SK-N-SH treated with all-trans-retinoic acid at 6 μM for 48 hours (cell line): ENCODE measurements at regions not wholly inside any gene's neighbourhood (a gene's known extent, or its start where the extent isn't known, plus 50 kb on each side); places are given as distances from the start of the nearest gene placed in this dataset.

Source experiments
- ATAC-seq: fragments of 200-7000 bp; cut with Tn5 transposase; 3 replicates; pipeline ENCODE4 v1.9.1; 2020; ENCODE audit warnings: mild to moderate bottlenecking, moderate library complexity
- ARNTL ChIP-seq: fragments of 450-650 bp; formaldehyde crosslinking; IDR thresholded peaks from 2 replicates; pipeline ENCODE4 v1.5.0; 2020; ENCODE audit warnings: low read depth, mild to moderate bottlenecking, moderate library complexity, borderline replicate concordance
- BACH2 ChIP-seq: fragments of 250-450 bp; sonication (Bioruptor Pico); IDR thresholded peaks from 2 replicates; pipeline ENCODE4 v1.9.0; 2021; ENCODE audit warnings: mild to moderate bottlenecking, borderline replicate concordance
- CSDC2 ChIP-seq: fragments of 250-450 bp; sonication (Bioruptor Pico); IDR thresholded peaks from 2 replicates; pipeline ENCODE4 v1.5.0; 2020; ENCODE audit warnings: mild to moderate bottlenecking, moderate library complexity
- ESRRG ChIP-seq: fragments of 250-450 bp; sonication (Bioruptor Pico); IDR thresholded peaks from 2 replicates; pipeline ENCODE4 v1.6.1; 2021; ENCODE audit warnings: mild to moderate bottlenecking
- ISL1 ChIP-seq: fragments of 250-450 bp; sonication (Bioruptor Pico); IDR thresholded peaks from 2 replicates; pipeline ENCODE4 v2.1.2; 2022; ENCODE audit warnings: mild to moderate bottlenecking, moderate library complexity
- OSR1 ChIP-seq: fragments of 250-450 bp; sonication (Bioruptor Pico); IDR thresholded peaks from 2 replicates; pipeline ENCODE4 v1.8.0; 2022; ENCODE audit warnings: moderate library complexity, mild to moderate bottlenecking, inconsistent platforms
- PPARA ChIP-seq: fragments of 250-450 bp; sonication (Bioruptor Pico); IDR thresholded peaks from 2 replicates; pipeline ENCODE4 v1.5.0; 2020; ENCODE audit warnings: mild to moderate bottlenecking, borderline replicate concordance
- RARB ChIP-seq: fragments of 250-450 bp; sonication (Bioruptor Pico); IDR thresholded peaks from 2 replicates; pipeline ENCODE4 v1.8.0; 2021; ENCODE audit warnings: mild to moderate bottlenecking, moderate library complexity
- SNAI2 ChIP-seq: fragments of 250-450 bp; sonication (Bioruptor Pico); IDR thresholded peaks from 2 replicates; pipeline ENCODE4 v1.5.0; 2020; ENCODE audit warnings: mild to moderate bottlenecking, moderate library complexity
- TCF4 ChIP-seq: fragments of 250-450 bp; sonication (Bioruptor Pico); IDR thresholded peaks from 2 replicates; pipeline ENCODE4 v1.8.0; 2021; ENCODE audit warnings: mild to moderate bottlenecking, moderate library complexity, borderline replicate concordance
- TOX ChIP-seq: fragments of 250-450 bp; sonication (Bioruptor Pico); IDR thresholded peaks from 2 replicates; pipeline ENCODE4 v1.8.0; 2021; ENCODE audit warnings: mild to moderate bottlenecking, moderate library complexity, borderline replicate concordance
- ZC3H10 ChIP-seq: fragments of 250-450 bp; sonication (Bioruptor Pico); IDR thresholded peaks from 2 replicates; pipeline ENCODE4 v1.5.1; 2021; ENCODE audit warnings: mild to moderate bottlenecking, moderate library complexity
- ZFP3 ChIP-seq: fragments of 250-450 bp; sonication (Bioruptor Pico); IDR thresholded peaks from 2 replicates; pipeline ENCODE4 v1.5.0; 2020; ENCODE audit warnings: mild to moderate bottlenecking, moderate library complexity
- ZFP30 ChIP-seq: fragments of 450-650 bp; formaldehyde crosslinking; IDR thresholded peaks from 2 replicates; pipeline ENCODE4 v1.5.0; 2022; ENCODE audit warnings: mild to moderate bottlenecking, moderate library complexity
- ZNF8 ChIP-seq: fragments of 450-650 bp; formaldehyde crosslinking; IDR thresholded peaks from 2 replicates; pipeline ENCODE4 v1.5.0; 2020; ENCODE audit warnings: mild to moderate bottlenecking, moderate library complexity
- TF ChIP-seq, protein P1 (sequence below): fragments of 250-450 bp; sonication (Bioruptor Pico); IDR thresholded peaks from 2 replicates; pipeline ENCODE4 v1.5.0; 2020; ENCODE audit warnings: mild to moderate bottlenecking, moderate library complexity
- TF ChIP-seq, protein P2 (sequence below): fragments of 250-450 bp; sonication (Bioruptor Pico); IDR thresholded peaks from 2 replicates; pipeline ENCODE4 v1.8.0; 2020; ENCODE audit warnings: mild to moderate bottlenecking, moderate library complexity, borderline replicate concordance
- TF ChIP-seq, protein P3 (sequence below): fragments of 250-450 bp; sonication (Bioruptor Pico); IDR thresholded peaks from 2 replicates; pipeline ENCODE4 v1.5.1; 2020; ENCODE audit warnings: low read depth, mild to moderate bottlenecking, moderate library complexity
- TF ChIP-seq, protein P4 (sequence below): fragments of 250-450 bp; sonication (Bioruptor Pico); IDR thresholded peaks from 2 replicates; pipeline ENCODE4 v1.8.0; 2021; ENCODE audit warnings: low read depth, mild to moderate bottlenecking, moderate library complexity, borderline replicate concordance

DNA sequence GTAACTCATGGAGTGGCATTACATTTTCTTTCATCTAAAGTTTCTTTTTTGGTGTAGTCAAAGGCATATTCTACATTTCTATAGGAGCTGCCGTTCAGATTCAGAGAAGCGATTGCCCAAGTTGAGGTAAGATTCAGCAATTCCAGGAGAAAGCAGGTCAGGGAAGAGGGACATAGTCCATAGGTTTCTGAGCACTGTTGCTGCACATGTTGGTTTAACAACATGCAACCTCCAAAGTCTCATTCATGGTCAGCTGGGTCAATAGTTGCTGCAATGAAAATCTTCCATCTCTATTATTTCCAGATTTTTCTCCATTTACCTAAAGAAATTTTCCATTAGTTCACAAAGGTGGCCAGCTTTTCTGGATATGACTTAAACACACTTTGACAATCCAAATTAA lies 682.3 kb upstream of the MAN1A1 start:
- TF ChIP-seq, protein P1, sequence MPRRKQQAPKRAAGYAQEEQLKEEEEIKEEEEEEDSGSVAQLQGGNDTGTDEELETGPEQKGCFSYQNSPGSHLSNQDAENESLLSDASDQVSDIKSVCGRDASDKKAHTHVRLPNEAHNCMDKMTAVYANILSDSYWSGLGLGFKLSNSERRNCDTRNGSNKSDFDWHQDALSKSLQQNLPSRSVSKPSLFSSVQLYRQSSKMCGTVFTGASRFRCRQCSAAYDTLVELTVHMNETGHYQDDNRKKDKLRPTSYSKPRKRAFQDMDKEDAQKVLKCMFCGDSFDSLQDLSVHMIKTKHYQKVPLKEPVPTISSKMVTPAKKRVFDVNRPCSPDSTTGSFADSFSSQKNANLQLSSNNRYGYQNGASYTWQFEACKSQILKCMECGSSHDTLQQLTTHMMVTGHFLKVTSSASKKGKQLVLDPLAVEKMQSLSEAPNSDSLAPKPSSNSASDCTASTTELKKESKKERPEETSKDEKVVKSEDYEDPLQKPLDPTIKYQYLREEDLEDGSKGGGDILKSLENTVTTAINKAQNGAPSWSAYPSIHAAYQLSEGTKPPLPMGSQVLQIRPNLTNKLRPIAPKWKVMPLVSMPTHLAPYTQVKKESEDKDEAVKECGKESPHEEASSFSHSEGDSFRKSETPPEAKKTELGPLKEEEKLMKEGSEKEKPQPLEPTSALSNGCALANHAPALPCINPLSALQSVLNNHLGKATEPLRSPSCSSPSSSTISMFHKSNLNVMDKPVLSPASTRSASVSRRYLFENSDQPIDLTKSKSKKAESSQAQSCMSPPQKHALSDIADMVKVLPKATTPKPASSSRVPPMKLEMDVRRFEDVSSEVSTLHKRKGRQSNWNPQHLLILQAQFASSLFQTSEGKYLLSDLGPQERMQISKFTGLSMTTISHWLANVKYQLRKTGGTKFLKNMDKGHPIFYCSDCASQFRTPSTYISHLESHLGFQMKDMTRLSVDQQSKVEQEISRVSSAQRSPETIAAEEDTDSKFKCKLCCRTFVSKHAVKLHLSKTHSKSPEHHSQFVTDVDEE (CRISPR knock-in tag): no peak
- TF ChIP-seq, protein P2, sequence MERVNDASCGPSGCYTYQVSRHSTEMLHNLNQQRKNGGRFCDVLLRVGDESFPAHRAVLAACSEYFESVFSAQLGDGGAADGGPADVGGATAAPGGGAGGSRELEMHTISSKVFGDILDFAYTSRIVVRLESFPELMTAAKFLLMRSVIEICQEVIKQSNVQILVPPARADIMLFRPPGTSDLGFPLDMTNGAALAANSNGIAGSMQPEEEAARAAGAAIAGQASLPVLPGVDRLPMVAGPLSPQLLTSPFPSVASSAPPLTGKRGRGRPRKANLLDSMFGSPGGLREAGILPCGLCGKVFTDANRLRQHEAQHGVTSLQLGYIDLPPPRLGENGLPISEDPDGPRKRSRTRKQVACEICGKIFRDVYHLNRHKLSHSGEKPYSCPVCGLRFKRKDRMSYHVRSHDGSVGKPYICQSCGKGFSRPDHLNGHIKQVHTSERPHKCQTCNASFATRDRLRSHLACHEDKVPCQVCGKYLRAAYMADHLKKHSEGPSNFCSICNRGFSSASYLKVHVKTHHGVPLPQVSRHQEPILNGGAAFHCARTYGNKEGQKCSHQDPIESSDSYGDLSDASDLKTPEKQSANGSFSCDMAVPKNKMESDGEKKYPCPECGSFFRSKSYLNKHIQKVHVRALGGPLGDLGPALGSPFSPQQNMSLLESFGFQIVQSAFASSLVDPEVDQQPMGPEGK (CRISPR knock-in tag): no peak
- TF ChIP-seq SNAI2 (CRISPR knock-in tag) (no peak), TOX (no peak)
- no peak for ATAC-seq

DNA sequence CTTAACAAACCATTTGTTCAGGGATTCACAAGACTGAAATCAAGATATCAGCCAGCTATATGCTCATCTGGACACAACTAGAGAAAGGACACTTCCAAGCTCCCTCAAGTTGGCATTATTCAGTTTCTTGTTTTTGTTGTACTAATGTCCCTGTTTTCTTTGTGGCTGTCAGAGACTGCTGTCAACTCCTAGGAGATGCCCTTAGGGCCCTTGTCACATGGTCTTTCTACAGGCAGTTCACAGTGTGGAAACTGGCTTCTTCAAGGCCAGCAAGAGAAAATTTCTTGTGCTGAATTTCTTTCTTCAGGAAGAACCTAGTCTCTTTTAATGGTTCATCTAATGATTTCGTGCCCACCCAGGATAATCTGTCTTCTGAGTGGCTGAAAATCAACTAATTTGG lies 677.2 kb upstream of the MAN1A1 start:
- no peak for ATAC-seq

DNA sequence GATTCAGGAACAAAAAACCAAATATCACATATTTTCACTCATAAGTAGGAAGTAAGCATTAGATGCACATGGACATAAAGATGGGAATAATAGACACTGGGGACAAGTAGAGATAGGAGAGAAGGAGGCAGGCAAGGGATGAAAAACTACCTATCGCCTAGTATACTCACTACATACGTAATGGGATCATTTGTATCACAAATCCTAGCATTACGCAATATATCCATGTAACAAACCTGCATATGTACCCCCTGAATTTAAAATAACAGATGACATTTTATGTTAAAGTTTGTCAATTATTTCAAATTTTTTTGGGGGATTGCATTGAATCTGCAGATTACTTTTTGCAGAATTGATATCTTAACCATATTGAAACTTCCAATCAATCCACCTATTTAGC lies 660.5 kb upstream of the MAN1A1 start:
- TF ChIP-seq, protein P3, sequence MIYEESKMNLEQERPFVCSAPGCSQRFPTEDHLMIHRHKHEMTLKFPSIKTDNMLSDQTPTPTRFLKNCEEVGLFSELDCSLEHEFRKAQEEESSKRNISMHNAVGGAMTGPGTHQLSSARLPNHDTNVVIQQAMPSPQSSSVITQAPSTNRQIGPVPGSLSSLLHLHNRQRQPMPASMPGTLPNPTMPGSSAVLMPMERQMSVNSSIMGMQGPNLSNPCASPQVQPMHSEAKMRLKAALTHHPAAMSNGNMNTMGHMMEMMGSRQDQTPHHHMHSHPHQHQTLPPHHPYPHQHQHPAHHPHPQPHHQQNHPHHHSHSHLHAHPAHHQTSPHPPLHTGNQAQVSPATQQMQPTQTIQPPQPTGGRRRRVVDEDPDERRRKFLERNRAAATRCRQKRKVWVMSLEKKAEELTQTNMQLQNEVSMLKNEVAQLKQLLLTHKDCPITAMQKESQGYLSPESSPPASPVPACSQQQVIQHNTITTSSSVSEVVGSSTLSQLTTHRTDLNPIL (CRISPR knock-in tag): no peak
- TF ChIP-seq OSR1 (no peak), ARNTL (no peak), ZFP3 (CRISPR knock-in tag) (no peak), ZNF8 (no peak), CSDC2 (CRISPR knock-in tag) (no peak), PPARA (CRISPR knock-in tag) (no peak), TOX (no peak), BACH2 (CRISPR knock-in tag) (no peak), ESRRG (CRISPR knock-in tag) (no peak), ZFP30 (no peak), ISL1 (CRISPR knock-in tag) (no peak), ZC3H10 (CRISPR knock-in tag) (no peak)
- TF ChIP-seq, protein P1 (CRISPR knock-in tag): no peak
- TF ChIP-seq, protein P4, sequence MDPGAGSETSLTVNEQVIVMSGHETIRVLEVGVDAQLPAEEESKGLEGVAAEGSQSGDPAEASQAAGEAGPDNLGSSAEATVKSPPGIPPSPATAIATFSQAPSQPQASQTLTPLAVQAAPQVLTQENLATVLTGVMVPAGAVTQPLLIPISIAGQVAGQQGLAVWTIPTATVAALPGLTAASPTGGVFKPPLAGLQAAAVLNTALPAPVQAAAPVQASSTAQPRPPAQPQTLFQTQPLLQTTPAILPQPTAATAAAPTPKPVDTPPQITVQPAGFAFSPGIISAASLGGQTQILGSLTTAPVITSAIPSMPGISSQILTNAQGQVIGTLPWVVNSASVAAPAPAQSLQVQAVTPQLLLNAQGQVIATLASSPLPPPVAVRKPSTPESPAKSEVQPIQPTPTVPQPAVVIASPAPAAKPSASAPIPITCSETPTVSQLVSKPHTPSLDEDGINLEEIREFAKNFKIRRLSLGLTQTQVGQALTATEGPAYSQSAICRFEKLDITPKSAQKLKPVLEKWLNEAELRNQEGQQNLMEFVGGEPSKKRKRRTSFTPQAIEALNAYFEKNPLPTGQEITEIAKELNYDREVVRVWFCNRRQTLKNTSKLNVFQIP (CRISPR knock-in tag): no peak
- no peak for ATAC-seq

More for the DNA sequence above, 677.2 kb upstream of the MAN1A1 start:
- TF ChIP-seq TCF4 (CRISPR knock-in tag): no peak
- TF ChIP-seq, protein P4 (CRISPR knock-in tag): no peak
- TF ChIP-seq ZC3H10 (CRISPR knock-in tag): no peak
- TF ChIP-seq, protein P1 (CRISPR knock-in tag): no peak
- TF ChIP-seq ZFP3 (CRISPR knock-in tag): no peak
- TF ChIP-seq ISL1 (CRISPR knock-in tag): no peak
- TF ChIP-seq RARB (CRISPR knock-in tag): no peak
- TF ChIP-seq ZFP30: no peak
